SIG-M5 treated with dmso at 0.1 percent for 504 hours (cell line): ENCODE measurements at regions not wholly inside any gene's neighbourhood (a gene's known extent, or its start where the extent isn't known, plus 50 kb on each side); places are given as distances from the start of the nearest gene placed in this dataset.

Experiments
- DNase-seq: peaks from one replicate; lab custom pipeline; 2025; ENCODE audit not compliant: unreplicated experiment; lab: John Stamatoyannopoulos, UW

GRCh38 chr20:52589251-52589812 lies 382.8 kb upstream of the TSHZ2 start:
- DNase-seq: no peak

- no peak for DNase-seq
Observed at GRCh38 chr20:52586660-52587059, 385.5 kb upstream of the TSHZ2 start.

GRCh38 chr20:52585333-52585732 lies 386.8 kb upstream of the TSHZ2 start:
- no peak for DNase-seq

GRCh38 chr20:52578559-52578958 lies 387.0 kb upstream of the ZFP64 start:
- DNase-seq: no peak

- peak; percentile 6 for DNase-seq
Observed at GRCh38 chr20:52577696-52578095, 386.1 kb upstream of the ZFP64 start.

GRCh38 chr20:52572687-52573086 lies 381.1 kb upstream of the ZFP64 start:
- DNase-seq: no peak

GRCh38 chr20:52569201-52569600 lies 377.6 kb upstream of the ZFP64 start:
- DNase-seq: no peak

- no peak for DNase-seq
Observed at GRCh38 chr20:52565614-52566013, 374.0 kb upstream of the ZFP64 start.

GRCh38 chr20:52564594-52564993 lies 373.0 kb upstream of the ZFP64 start:
- no peak for DNase-seq

- no peak for DNase-seq
Observed at GRCh38 chr20:52552181-52552872, 360.7 kb upstream of the ZFP64 start.

GRCh38 chr20:52542131-52542530 lies 350.6 kb upstream of the ZFP64 start:
- DNase-seq: no peak

- no peak for DNase-seq
Observed at GRCh38 chr20:52540509-52540908, 348.9 kb upstream of the ZFP64 start.

GRCh38 chr20:52539891-52540290 lies 348.3 kb upstream of the ZFP64 start:
- no peak for DNase-seq

- DNase-seq: no peak
Observed at GRCh38 chr20:52536841-52537400, 345.3 kb upstream of the ZFP64 start.

- DNase-seq: no peak
Observed at GRCh38 chr20:52536040-52536439, 344.5 kb upstream of the ZFP64 start.

GRCh38 chr20:52534616-52535015 lies 343.0 kb upstream of the ZFP64 start:
- DNase-seq: no peak

- no peak for DNase-seq
Observed at GRCh38 chr20:52533401-52533800, 341.8 kb upstream of the ZFP64 start.

- no peak for DNase-seq
Observed at GRCh38 chr20:52532674-52533073, 341.1 kb upstream of the ZFP64 start.

- DNase-seq: no peak
Observed at GRCh38 chr20:52530571-52530970, 339.0 kb upstream of the ZFP64 start.

- DNase-seq: no peak
Observed at GRCh38 chr20:52529826-52530225, 338.2 kb upstream of the ZFP64 start.

- DNase-seq: no peak
Observed at GRCh38 chr20:52524861-52525260, 333.3 kb upstream of the ZFP64 start.

- DNase-seq: no peak
Observed at GRCh38 chr20:52518735-52519134, 327.2 kb upstream of the ZFP64 start.

- DNase-seq: no peak
Observed at GRCh38 chr20:52515877-52516276, 324.3 kb upstream of the ZFP64 start.
